ENCODE measurements at regions not wholly inside any gene's neighbourhood (a gene's known extent, or its start where the extent isn't known, plus 50 kb on each side); places are given as distances from the start of the nearest gene placed in this dataset.

DNA sequence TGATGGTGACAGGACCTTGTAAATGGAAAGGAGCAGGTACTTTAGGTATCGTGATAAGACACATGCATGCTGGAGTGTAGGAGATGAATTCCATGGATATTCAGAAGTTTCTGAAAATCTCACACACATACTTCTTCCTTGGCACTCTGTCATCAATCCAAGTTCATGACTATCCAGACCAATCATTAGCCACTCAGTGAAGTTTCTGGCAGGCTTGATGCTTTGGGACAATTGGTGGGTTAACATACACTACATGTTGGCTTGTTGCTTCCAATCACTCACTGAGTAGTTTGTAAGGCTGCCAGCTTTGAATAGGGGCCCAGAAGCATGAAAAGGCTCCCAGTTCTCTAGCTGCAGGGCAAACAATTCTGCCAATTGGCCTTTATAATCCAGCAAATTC is 147.6 kb downstream of the CEMIP2 start:
- TF ChIP-seq, protein P1, sequence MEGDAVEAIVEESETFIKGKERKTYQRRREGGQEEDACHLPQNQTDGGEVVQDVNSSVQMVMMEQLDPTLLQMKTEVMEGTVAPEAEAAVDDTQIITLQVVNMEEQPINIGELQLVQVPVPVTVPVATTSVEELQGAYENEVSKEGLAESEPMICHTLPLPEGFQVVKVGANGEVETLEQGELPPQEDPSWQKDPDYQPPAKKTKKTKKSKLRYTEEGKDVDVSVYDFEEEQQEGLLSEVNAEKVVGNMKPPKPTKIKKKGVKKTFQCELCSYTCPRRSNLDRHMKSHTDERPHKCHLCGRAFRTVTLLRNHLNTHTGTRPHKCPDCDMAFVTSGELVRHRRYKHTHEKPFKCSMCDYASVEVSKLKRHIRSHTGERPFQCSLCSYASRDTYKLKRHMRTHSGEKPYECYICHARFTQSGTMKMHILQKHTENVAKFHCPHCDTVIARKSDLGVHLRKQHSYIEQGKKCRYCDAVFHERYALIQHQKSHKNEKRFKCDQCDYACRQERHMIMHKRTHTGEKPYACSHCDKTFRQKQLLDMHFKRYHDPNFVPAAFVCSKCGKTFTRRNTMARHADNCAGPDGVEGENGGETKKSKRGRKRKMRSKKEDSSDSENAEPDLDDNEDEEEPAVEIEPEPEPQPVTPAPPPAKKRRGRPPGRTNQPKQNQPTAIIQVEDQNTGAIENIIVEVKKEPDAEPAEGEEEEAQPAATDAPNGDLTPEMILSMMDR (conservative IDR thresholded peaks at IDR 0.05), result no peak
- no peak overlapping the region for H3K27ac ChIP-seq

DNA sequence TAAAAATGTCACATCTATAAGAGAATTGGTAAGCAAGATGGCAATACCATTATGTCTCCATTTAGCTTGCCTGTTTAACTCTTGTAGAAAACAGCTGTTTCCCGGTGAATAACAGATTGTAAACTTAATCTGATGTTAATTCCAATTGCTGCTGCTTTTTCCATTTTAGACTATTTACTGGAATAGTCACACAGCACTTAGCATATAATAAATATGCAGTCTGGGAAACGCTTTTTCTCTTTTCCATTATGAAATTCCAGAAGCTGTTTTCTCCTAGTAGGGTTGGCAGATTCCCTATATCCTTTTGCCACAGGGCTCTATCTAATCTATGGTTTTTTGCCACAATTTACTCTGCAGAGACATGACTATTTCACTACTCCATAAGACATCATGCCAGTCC is 148.0 kb downstream of the CEMIP2 start:
- H3K27ac ChIP-seq, result no peak overlapping the region
- TF ChIP-seq, protein P1 (conservative IDR thresholded peaks at IDR 0.05), result no peak

DNA sequence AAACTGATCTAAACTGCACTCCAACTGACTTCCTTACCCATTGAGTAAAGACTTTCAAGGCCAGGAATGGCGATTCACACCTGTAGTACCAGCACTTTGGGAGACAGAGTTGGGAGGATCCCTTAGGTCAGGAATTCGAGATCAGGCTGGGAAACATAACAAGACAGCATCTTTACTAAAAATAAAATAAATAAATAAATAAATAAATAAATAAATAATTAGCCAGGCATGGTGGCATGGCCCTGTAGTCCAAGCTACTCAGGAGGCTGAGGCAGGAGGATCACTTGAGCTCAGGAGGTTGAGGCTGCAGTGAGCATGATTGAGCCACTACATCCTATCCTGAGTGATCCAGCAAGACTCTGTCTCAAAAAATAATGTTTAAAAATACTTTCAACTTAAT is 148.4 kb downstream of the CEMIP2 start:
- no peak overlapping the region for H3K27ac ChIP-seq
- TF ChIP-seq, protein P1 (conservative IDR thresholded peaks at IDR 0.05), result no peak

DNA sequence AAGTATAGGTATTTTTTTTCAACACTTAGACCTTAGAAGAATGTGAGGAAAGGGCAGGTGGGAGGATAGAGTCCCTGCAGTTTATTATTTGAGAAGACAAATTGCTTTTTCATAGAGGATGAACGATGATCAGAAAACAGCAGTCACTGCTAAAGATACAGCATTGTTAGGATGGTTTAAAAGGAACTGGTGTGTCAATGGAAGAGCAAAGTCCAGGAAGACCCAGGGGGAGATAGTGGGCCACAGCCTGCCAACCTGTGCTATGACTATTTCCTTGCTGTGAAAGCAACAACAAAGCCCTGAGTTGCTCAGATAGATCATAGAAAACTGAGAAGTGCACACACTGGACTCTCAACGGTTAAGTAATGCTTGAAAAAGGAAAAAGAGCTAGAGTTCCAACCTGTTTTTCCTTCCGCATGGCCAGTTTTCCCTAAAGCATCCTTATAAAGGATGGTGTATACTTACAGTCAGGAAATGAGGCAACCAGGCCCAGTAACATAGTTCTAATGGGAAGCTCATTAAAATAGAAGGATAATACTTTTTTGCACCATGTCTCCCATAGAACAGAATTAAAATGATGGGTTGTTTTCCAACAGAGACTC is 153.8 kb downstream of the CEMIP2 start:
- no peak overlapping the region for H3K27ac ChIP-seq
- TF ChIP-seq, protein P1 (conservative IDR thresholded peaks at IDR 0.05), result no peak

DNA sequence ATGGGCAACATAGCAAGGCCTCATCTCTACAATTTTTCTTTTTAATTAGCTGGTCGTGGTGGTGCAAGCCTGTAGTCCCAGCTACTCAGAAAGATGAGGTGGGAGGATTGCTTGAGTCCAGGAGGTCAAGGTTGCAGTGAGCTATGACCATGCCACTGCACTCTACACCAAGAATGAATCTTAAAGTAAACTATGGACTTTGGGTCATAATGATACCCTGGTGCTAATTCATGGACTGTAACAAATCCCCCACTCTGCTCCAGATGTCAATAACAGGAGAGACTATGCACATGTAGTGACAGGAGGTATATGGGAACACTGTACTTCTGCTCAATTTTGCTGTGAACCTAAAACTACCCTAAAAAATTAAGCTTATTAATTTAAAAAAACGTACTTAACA is 155.4 kb downstream of the CEMIP2 start:
- TF ChIP-seq, protein P1 (conservative IDR thresholded peaks at IDR 0.05), result no peak
- no peak overlapping the region for H3K27ac ChIP-seq

DNA sequence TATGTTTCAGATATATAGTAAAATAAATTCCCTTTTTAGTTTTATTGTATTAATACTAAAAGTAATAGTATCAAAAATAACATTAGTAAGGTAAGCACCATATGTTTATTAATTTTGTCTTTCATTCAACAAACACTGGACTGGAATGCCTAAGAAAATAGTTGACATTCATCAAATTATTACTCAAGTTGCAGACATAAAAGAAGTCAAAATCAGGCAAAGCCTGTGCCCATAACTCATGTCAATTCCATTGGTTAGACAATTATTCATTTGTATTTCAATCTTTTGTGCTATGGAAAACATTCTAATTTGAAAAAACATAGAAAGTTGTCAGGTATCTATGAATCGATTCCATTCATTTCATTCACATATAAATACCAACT is 158.9 kb downstream of the CEMIP2 start:
- TF ChIP-seq, protein P1 (conservative IDR thresholded peaks at IDR 0.05), result no peak
- H3K27ac ChIP-seq, result no peak overlapping the region

DNA sequence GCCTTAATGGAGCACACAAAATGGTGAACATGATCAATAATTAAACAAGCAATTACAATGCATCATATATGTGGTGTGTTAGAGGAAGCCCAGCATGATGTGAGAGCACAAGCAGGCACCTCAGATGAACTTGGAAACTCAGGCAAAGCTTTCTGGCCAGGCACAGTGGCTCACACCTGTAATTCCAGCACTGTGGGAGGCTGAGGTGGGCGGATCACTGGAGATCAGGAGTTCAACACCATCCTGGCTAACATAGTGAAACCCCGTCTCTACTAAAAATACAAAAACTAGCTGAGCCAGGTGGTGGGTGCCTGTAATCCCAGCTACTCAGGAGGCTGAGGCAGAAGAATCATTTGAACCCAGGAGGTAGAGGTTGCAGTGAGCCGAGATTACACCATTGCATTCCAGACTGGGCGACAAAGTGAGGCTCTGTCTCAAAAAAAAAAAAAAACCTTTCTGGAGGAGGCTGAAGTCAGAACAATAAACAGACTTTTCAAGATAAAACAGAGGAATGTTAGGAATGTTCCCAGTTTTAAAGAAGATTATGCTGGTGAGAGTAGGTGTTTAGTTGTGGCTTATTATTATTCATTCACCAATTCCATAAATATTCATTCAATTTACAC is 159.4 kb downstream of the CEMIP2 start:
- no peak overlapping the region for H3K27ac ChIP-seq
- TF ChIP-seq, protein P1 (conservative IDR thresholded peaks at IDR 0.05), result no peak
